Endothelial cell of umbilical vein (primary cell): ENCODE measurements at regions not wholly inside any gene's neighbourhood (a gene's known extent, or its start where the extent isn't known, plus 50 kb on each side); places are given as distances from the start of the nearest gene placed in this dataset.

ENCODE experiments used
- BruUV-seq: library from RNA; stranded (reverse); fragments of 400-500 nt; replicated peaks from 2 replicates; lab custom pipeline; 2021; lab: Mats Ljungman, UMichigan
- CTCF ChIA-PET: fragments of 300-600, 350-600 bp; sonication (Branson Sonifier 250); formaldehyde crosslinking; loops from one replicate; lab custom pipeline; 2021; ENCODE audit warnings: antibody characterized with exemption, inconsistent platforms; lab: Charles Lee
- POLR2A ChIA-PET: fragments of 300-600, 350-600 bp; sonication (Branson Sonifier 250); formaldehyde crosslinking; loops from one replicate; lab custom pipeline; 2021; ENCODE audit warnings: antibody characterized with exemption, inconsistent platforms; lab: Charles Lee
- DNase-seq: peaks from one replicate; pipeline ENCODE4 v3.0.0-alpha.2; 2011; ENCODE audit warnings: low read depth, low spot score
- FAIRE-seq: peaks from 2 replicates; lab custom pipeline; 2011; peaks lifted over from hg19 to GRCh38; lab: Jason Lieb, UNC
- H2AFZ ChIP-seq: 2 replicates; pipeline ENCODE4 v1.6.0; 2012; ENCODE audit warnings: low read depth, low read length, control low read depth, inconsistent platforms
- H3K27ac ChIP-seq: 2 replicates; pipeline ENCODE4 v1.5.1; 2011; ENCODE audit warnings: low read depth, mild to moderate bottlenecking, control low read depth, low read length, moderate library complexity; ENCODE audit not compliant: insufficient read depth
- H3K27me3 ChIP-seq, 2 experiments: 2 replicates each; pipeline versions ENCODE4 v1.6.0 to v1.6.1; 2011; ENCODE audit warnings: low read length in 2 of 2, mixed read lengths in 1 of 2; ENCODE audit not compliant: control insufficient read depth in 2 of 2, insufficient read depth in 2 of 2
- H3K36me3 ChIP-seq, 2 experiments: 2 replicates in 1 of 2; 3 replicates in 1 of 2; pipeline ENCODE4 v1.5.1; 2011; ENCODE audit warnings: low read length in 2 of 2, mild to moderate bottlenecking in 1 of 2, moderate library complexity in 1 of 2; ENCODE audit not compliant: control insufficient read depth in 2 of 2, insufficient read depth in 2 of 2; ENCODE audit errors: extremely low read depth in 1 of 2
- H3K4me1 ChIP-seq: 3 replicates; pipeline ENCODE4 v1.5.1; 2011; ENCODE audit warnings: mild to moderate bottlenecking, low read length; ENCODE audit not compliant: control insufficient read depth, insufficient read depth; ENCODE audit errors: extremely low read depth
- H3K4me2 ChIP-seq: 2 replicates; pipeline ENCODE4 v1.6.1; 2011; ENCODE audit warnings: low read length, control low read depth, mixed read lengths; ENCODE audit not compliant: insufficient read depth
- H3K4me3 ChIP-seq, 3 experiments: fragments of 200-600 bp in 1 of 3; sonication (generic), shearing (Covaris generic) in 1 of 3; replicated peaks in 1 of 3; 2 replicates each; pipeline ENCODE4 v1.5.1; 2011 to 2016; ENCODE audit warnings: control low read depth in 3 of 3, low read length in 3 of 3, mild to moderate bottlenecking in 2 of 3, inconsistent platforms in 1 of 3, low read depth in 1 of 3, moderate library complexity in 1 of 3; ENCODE audit not compliant: insufficient read depth in 1 of 3
- H3K79me2 ChIP-seq: 2 replicates; pipeline ENCODE4 v1.6.0; 2012; ENCODE audit warnings: low read length, inconsistent platforms; ENCODE audit not compliant: control insufficient read depth, insufficient read depth
- H3K9ac ChIP-seq: replicated peaks from 2 replicates; pipeline ENCODE3; 2011; ENCODE audit warnings: low read length, control low read depth; ENCODE audit not compliant: insufficient read depth; ENCODE audit errors: extremely low read depth
- H3K9me1 ChIP-seq: replicated peaks from 3 replicates; pipeline ENCODE4 v1.6.0; 2011; ENCODE audit warnings: mild to moderate bottlenecking, low read length; ENCODE audit not compliant: control insufficient read depth, insufficient read depth; ENCODE audit errors: extremely low read depth
- H3K9me3 ChIP-seq: replicated peaks from 2 replicates; pipeline ENCODE4 v1.5.1; 2012; ENCODE audit warnings: low read length, inconsistent platforms; ENCODE audit not compliant: control insufficient read depth, insufficient read depth
- H4K20me1 ChIP-seq: replicated peaks from 2 replicates; pipeline ENCODE3; 2011; ENCODE audit warnings: mild to moderate bottlenecking, low read length; ENCODE audit not compliant: control insufficient read depth, insufficient read depth; ENCODE audit errors: extremely low read depth
- EZH2 ChIP-seq: IDR thresholded peaks from 2 replicates; pipeline ENCODE4 v1.6.1; 2012; ENCODE audit warnings: borderline replicate concordance, low read depth, mild to moderate bottlenecking, moderate library complexity, low read length, inconsistent platforms; ENCODE audit not compliant: severe bottlenecking
- FOS ChIP-seq: IDR thresholded peaks from 2 replicates; pipeline ENCODE4 v1.6.1; 2011; ENCODE audit warnings: mild to moderate bottlenecking, low read length, moderate library complexity, borderline replicate concordance; ENCODE audit not compliant: insufficient read depth
- GATA2 ChIP-seq: IDR thresholded peaks from 2 replicates; pipeline ENCODE4 v1.7.0; 2011; ENCODE audit warnings: low read depth, mild to moderate bottlenecking, moderate library complexity, mixed read lengths, low read length; ENCODE audit not compliant: insufficient read length, insufficient read depth
- JUN ChIP-seq: IDR thresholded peaks from 2 replicates; pipeline ENCODE4 v1.6.1; 2011; ENCODE audit warnings: borderline replicate concordance, low read depth; ENCODE audit not compliant: insufficient read length, insufficient read depth
- MYC ChIP-seq: IDR thresholded peaks from one replicate; pipeline ENCODE4 v1.6.1; 2011; ENCODE audit warnings: mild to moderate bottlenecking, low read depth, low read length
- POLR2A ChIP-seq: IDR thresholded peaks from 2 replicates; pipeline ENCODE4 v1.6.1; 2012; ENCODE audit warnings: low read depth, mild to moderate bottlenecking, control low read depth, low read length
- POLR2AphosphoS5 ChIP-seq: IDR thresholded peaks from 2 replicates; pipeline ENCODE4 v1.6.1; 2012; ENCODE audit warnings: low read depth, mild to moderate bottlenecking, control low read depth, low read length, moderate library complexity; ENCODE audit not compliant: insufficient read depth
- dilution Hi-C: fragments of 300-500 bp; cut with MboI; formaldehyde crosslinking; loops from one replicate; pipeline ENCODE4 v1.15.0; 2019; ENCODE audit warnings: low sequenced_read_pairs; ENCODE audit not compliant: extremely low pct_ligation_motif_present
- intact Hi-C: fragments of 100-400 bp; cut with micrococcal nuclease; formaldehyde crosslinking; loops from one replicate; pipeline ENCODE4 v1.10.0; 2022
- TF ChIP-seq, protein P1 (sequence below), 2 donors: IDR thresholded peaks; 1 replicate in 1 of 2; 2 replicates in 1 of 2; pipeline ENCODE4 v1.5.1; 2011; ENCODE audit warnings: low read length in 2 of 2, mild to moderate bottlenecking in 2 of 2, moderate library complexity in 2 of 2, control low read depth in 1 of 2, inconsistent platforms in 1 of 2, low read depth in 1 of 2; ENCODE audit not compliant: insufficient read depth in 1 of 2; ENCODE audit errors: extremely low read depth in 1 of 2
- TF ChIP-seq, protein P2 (sequence below): IDR thresholded peaks from 2 replicates; pipeline ENCODE4 v1.6.1; 2011; ENCODE audit not compliant: insufficient read depth, insufficient read length

DNA sequence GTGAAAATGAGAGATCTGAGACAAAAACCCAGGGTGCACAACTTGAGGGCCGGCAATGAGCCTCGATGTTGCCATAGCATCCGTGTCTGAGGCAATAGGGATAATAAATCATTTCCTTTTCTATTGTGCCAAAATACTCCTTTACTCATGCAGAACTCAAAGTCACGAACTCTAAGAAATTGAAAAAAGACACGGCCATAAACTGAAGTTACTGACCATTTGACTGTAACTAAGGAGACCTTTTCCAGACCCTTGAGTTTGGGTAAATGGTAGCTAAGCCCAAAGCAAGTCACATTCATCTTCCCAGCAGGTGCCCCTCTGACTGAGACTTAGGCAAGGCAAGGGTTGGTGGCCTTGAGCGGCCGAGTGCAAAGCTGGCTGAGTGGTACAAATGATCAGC lies 141.2 kb upstream of the SLCO3A1 start:
- Histone ChIP-seq H3K79me2 (no peaks in the 10 kb centered on the region), H3K27me3 (no peaks in the 10 kb centered on the region), H3K9ac (no peak overlapping the region), H3K9me3 (no peaks in the 10 kb centered on the region), H3K27ac (no peak overlapping the region), H3K4me3 (no peak overlapping the region), H3K9me1 (no peaks in the 10 kb centered on the region), H3K4me1 (no peaks in the 10 kb centered on the region), H3K36me3 (no peaks in the 10 kb centered on the region), H4K20me1 (no peaks in the 10 kb centered on the region), H3K4me2 (no peak overlapping the region), H2AFZ (no peak overlapping the region)
- TF ChIP-seq JUN: no peak
- TF ChIP-seq, protein P1, sequence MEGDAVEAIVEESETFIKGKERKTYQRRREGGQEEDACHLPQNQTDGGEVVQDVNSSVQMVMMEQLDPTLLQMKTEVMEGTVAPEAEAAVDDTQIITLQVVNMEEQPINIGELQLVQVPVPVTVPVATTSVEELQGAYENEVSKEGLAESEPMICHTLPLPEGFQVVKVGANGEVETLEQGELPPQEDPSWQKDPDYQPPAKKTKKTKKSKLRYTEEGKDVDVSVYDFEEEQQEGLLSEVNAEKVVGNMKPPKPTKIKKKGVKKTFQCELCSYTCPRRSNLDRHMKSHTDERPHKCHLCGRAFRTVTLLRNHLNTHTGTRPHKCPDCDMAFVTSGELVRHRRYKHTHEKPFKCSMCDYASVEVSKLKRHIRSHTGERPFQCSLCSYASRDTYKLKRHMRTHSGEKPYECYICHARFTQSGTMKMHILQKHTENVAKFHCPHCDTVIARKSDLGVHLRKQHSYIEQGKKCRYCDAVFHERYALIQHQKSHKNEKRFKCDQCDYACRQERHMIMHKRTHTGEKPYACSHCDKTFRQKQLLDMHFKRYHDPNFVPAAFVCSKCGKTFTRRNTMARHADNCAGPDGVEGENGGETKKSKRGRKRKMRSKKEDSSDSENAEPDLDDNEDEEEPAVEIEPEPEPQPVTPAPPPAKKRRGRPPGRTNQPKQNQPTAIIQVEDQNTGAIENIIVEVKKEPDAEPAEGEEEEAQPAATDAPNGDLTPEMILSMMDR (IDR thresholded peaks at IDR 0.05; ENCODE audit: extremely low read depth in 1 of 2, insufficient read depth in 1 of 2, low read depth in 1 of 2, low read length in 2 of 2): no peak
- TF ChIP-seq FOS: no peak
- no peak for TF ChIP-seq POLR2A
- DNase-seq: no peak
- dilution Hi-C loops: no loop called here
- BruUV-seq: no TSS peak
- intact Hi-C loops: no loop called here
- ChIA-PET CTCF (no interaction called here), POLR2A (no interaction called here)
- no peak for FAIRE-seq

DNA sequence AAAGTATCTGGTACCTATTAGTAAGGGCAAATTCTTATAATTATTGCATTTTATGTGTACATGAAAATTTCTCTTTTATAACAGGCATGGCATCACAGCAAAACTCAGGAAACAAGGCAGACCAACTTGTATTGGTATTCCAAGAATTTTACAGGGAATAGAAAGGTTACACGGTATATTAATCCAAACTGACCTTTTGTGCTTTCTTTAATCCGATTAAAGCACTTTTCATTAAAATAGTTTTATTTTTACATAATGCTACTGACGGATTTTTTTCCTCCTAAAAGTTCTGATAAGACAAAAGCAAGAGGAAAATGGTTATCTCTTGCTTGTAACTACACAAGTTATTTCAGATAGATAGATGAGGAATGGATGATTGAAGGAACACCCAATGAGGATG lies 137.0 kb upstream of the SLCO3A1 start:
- no peak for FAIRE-seq

More for the DNA sequence above, 137.0 kb upstream of the SLCO3A1 start:
- no peaks in the 10 kb centered on the region for H3K36me3 ChIP-seq
- dilution Hi-C loops: no loop called here
- no peak overlapping the region for H3K9ac ChIP-seq
- no peaks in the 10 kb centered on the region for H3K4me1 ChIP-seq
- no peak for TF ChIP-seq EZH2
- TF ChIP-seq, protein P1 (IDR thresholded peaks at IDR 0.05; ENCODE audit: extremely low read depth in 1 of 2, insufficient read depth in 1 of 2, low read depth in 1 of 2, low read length in 2 of 2): no peak
- TF ChIP-seq FOS: no peak
- no peak for TF ChIP-seq GATA2
- TF ChIP-seq MYC: no peak
- no peak for TF ChIP-seq POLR2A
- TF ChIP-seq POLR2AphosphoS5: no peak
- TF ChIP-seq, protein P2, sequence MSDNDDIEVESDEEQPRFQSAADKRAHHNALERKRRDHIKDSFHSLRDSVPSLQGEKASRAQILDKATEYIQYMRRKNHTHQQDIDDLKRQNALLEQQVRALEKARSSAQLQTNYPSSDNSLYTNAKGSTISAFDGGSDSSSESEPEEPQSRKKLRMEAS: no peak
- no peak for TF ChIP-seq JUN
- no peak for DNase-seq
- H4K20me1 ChIP-seq: no peaks in the 10 kb centered on the region
- CTCF ChIA-PET: no interaction called here
- no peak overlapping the region for H3K4me3 ChIP-seq
- no peak overlapping the region for H2AFZ ChIP-seq
- H3K4me2 ChIP-seq: no peak overlapping the region
- BruUV-seq: no TSS peak
- H3K27me3 ChIP-seq: no peaks in the 10 kb centered on the region
- H3K9me3 ChIP-seq: no peaks in the 10 kb centered on the region
- no peak overlapping the region for H3K27ac ChIP-seq
- no peaks in the 10 kb centered on the region for H3K79me2 ChIP-seq
- H3K9me1 ChIP-seq: no peaks in the 10 kb centered on the region
- POLR2A ChIA-PET: no interaction called here
- intact Hi-C loops: no loop called here
